ENCODE measurements at regions not wholly inside any gene's neighbourhood (a gene's known extent, or its start where the extent isn't known, plus 50 kb on each side); places are given as distances from the start of the nearest gene placed in this dataset.

GRCh38 chr20:30949761-30950160, 307.7 kb upstream of the DEFB115 start:
- TF ChIP-seq CTCF (conservative IDR thresholded peaks at IDR 0.05; ENCODE audit: low read depth, low read length) (no peak), EZH2phosphoT487 (IDR thresholded peaks at IDR 0.05; ENCODE audit: borderline replicate concordance, low read length) (no peak)

All from PC-3 (cell line).